Gastrocnemius medialis (tissue), 4 donors: ENCODE measurements at regions not wholly inside any gene's neighbourhood (a gene's known extent, or its start where the extent isn't known, plus 50 kb on each side); places are given as distances from the start of the nearest gene placed in this dataset.

Experiments used
- CTCF ChIP-seq, 5 experiments: fragments of 450-650 bp in 3 of 5; fragments of 200-600 bp in 2 of 5; sonication (generic) in 2 of 5; IDR thresholded peaks in 4 of 5; conservative IDR thresholded peaks in 1 of 5; 1 replicate in 4 of 5; 2 replicates in 1 of 5; pipeline ENCODE4 v1.5.1; 2016 to 2019; ENCODE audit warnings: antibody characterized with exemption in 5 of 5, mild to moderate bottlenecking in 3 of 5, moderate library complexity in 3 of 5
- POLR2A ChIP-seq, 2 donors: fragments of 450-650 bp; IDR thresholded peaks; one replicate each; pipeline ENCODE4 v1.6.1; 2017; ENCODE audit warnings: antibody characterized with exemption in 2 of 2, mild to moderate bottlenecking in 2 of 2, moderate library complexity in 2 of 2

DNA sequence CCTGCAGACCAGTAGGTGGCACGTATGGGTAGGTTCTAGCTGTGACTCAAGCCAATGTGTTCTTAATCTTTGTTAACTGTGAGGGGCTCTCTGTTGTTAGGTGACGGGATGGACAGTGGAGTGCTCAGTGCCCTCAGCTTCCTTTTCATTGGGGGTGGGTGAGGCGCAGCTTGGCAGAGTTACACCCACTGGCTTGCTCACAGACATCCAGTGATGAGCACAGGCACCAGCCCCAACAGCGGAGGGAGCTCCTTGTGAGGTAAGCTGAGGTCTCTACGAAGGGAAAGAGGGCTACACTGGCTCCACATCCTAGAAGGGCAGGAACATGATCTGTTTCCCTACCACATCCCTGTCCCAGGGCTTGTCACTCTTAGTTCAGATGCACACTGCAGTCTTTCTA lies 871.3 kb downstream of the LRRIQ3 start:
- TF ChIP-seq CTCF (IDR thresholded peaks at IDR 0.05 in 4 of 5, conservative IDR thresholded peaks at IDR 0.05 in 1 of 5), result no peak
- TF ChIP-seq POLR2A (IDR thresholded peaks at IDR 0.05), result no peak
